Muscle layer of colon (tissue), 2 donors: ENCODE measurements at regions not wholly inside any gene's neighbourhood (a gene's known extent, or its start where the extent isn't known, plus 50 kb on each side); places are given as distances from the start of the nearest gene placed in this dataset.

Experiments
- H3K27ac ChIP-seq: one replicate; pipeline ENCODE4 v1.7.0; 2013; ENCODE audit warnings: low read depth, mild to moderate bottlenecking, low read length, moderate library complexity
- H3K27me3 ChIP-seq, 2 donors: one replicate each; pipeline ENCODE4 v1.7.0; 2013; ENCODE audit warnings: low read length in 2 of 2, mild to moderate bottlenecking in 2 of 2; ENCODE audit not compliant: insufficient read depth in 2 of 2, control insufficient read depth in 1 of 2
- H3K36me3 ChIP-seq: one replicate; pipeline ENCODE4 v1.7.0; 2013; ENCODE audit warnings: mild to moderate bottlenecking, low read length; ENCODE audit not compliant: insufficient read depth
- H3K4me1 ChIP-seq: one replicate; pipeline ENCODE4 v1.7.0; 2013; ENCODE audit warnings: mild to moderate bottlenecking, low read length; ENCODE audit not compliant: insufficient read depth
- H3K4me3 ChIP-seq, 2 donors: one replicate each; pipeline ENCODE4 v1.7.0; 2013; ENCODE audit warnings: low read length in 2 of 2, low read depth in 1 of 2, mild to moderate bottlenecking in 1 of 2, moderate library complexity in 1 of 2
- H3K9ac ChIP-seq: one replicate; pipeline ENCODE4 v1.7.0; 2013; ENCODE audit warnings: low read length
- H3K9me3 ChIP-seq: one replicate; pipeline ENCODE4 v1.7.0; 2013; ENCODE audit warnings: mild to moderate bottlenecking, low read length
- donor health status: abdominal sarcoma.
- donor health status: Adenocarcinoma of cecum.

GRCh38 chr6:134495203-134495889, 177.4 kb upstream of the SGK1 start:
- H3K4me1 ChIP-seq = no peaks in the 10 kb centered on the region
- H3K27ac ChIP-seq = no peak overlapping the region
- H3K27me3 ChIP-seq = no peaks in the 10 kb centered on the region
- no peak overlapping the region for H3K9ac ChIP-seq
- H3K9me3 ChIP-seq = no peaks in the 10 kb centered on the region
- no peaks in the 10 kb centered on the region for H3K36me3 ChIP-seq
- H3K4me3 ChIP-seq = no peak overlapping the region

DNA sequence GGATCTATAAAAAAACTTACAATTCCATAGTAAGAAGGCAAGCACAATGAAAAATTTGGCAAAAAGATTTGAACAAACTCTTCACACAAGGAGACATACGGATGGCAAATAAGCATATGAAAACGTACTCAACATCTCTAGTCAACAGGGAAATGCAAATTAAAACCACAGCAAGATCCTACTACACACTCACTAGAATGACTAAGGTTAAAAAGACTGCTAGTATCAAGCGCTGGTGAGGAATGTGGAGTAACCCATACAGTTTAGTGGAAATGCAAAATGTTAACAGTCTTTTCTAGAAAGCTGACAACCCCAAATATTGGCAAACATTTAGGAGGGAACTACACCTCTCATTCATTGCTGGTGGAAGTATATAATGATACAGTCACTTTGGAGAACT, 175.9 kb upstream of the SGK1 start:
- Histone ChIP-seq H3K9ac (no peak overlapping the region), H3K9me3 (no peaks in the 10 kb centered on the region), H3K4me1 (no peaks in the 10 kb centered on the region), H3K27ac (no peak overlapping the region), H3K4me3 (no peak overlapping the region), H3K27me3 (no peaks in the 10 kb centered on the region), H3K36me3 (no peaks in the 10 kb centered on the region)

GRCh38 chr6:134491477-134491876, 173.6 kb upstream of the SGK1 start:
- H3K27me3 ChIP-seq = no peaks in the 10 kb centered on the region
- no peaks in the 10 kb centered on the region for H3K9me3 ChIP-seq
- H3K4me3 ChIP-seq = no peak overlapping the region
- H3K4me1 ChIP-seq = no peaks in the 10 kb centered on the region
- no peaks in the 10 kb centered on the region for H3K36me3 ChIP-seq
- no peak overlapping the region for H3K9ac ChIP-seq
- H3K27ac ChIP-seq = no peak overlapping the region

GRCh38 chr6:134482593-134483270, 164.8 kb upstream of the SGK1 start:
- Histone ChIP-seq H3K4me1 (no peaks in the 10 kb centered on the region), H3K4me3 (no peak overlapping the region), H3K27me3 (no peaks in the 10 kb centered on the region), H3K9ac (no peak overlapping the region), H3K27ac (no peak overlapping the region), H3K9me3 (no peaks in the 10 kb centered on the region), H3K36me3 (no peaks in the 10 kb centered on the region)

DNA sequence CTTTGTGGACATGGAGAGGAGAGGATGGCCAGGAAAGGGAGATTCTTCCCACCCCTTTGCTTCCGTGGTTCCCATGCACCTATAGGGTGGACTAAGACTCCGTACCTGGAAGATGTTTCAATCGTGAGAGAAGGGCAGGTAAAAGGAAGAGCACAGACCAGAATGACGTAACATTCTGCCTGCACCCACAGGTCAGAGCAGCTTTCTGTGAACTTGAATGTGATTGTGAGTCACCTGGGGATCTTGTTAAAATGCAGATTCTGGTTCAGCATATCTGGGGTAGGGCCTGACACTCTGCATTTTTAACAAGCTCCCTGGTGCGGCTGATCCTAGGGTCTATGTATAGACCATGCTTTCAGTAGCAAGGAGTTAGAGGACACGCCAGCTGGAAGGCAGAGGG, 164.1 kb upstream of the SGK1 start:
- H3K27me3 ChIP-seq = no peaks in the 10 kb centered on the region
- H3K4me3 ChIP-seq = no peak overlapping the region
- H3K4me1 ChIP-seq = no peaks in the 10 kb centered on the region
- no peaks in the 10 kb centered on the region for H3K36me3 ChIP-seq
- H3K9ac ChIP-seq = no peak overlapping the region
- no peaks in the 10 kb centered on the region for H3K9me3 ChIP-seq
- H3K27ac ChIP-seq = no peak overlapping the region

GRCh38 chr6:134480593-134480992, 162.7 kb upstream of the SGK1 start:
- Histone ChIP-seq H3K36me3 (no peaks in the 10 kb centered on the region), H3K4me3 (no peak overlapping the region), H3K27me3 (no peaks in the 10 kb centered on the region), H3K9ac (no peak overlapping the region), H3K9me3 (no peaks in the 10 kb centered on the region), H3K27ac (no peak overlapping the region), H3K4me1 (no peaks in the 10 kb centered on the region)

GRCh38 chr6:134478764-134479399, 161.0 kb upstream of the SGK1 start:
- H3K9ac ChIP-seq = no peak overlapping the region
- H3K9me3 ChIP-seq = no peaks in the 10 kb centered on the region
- H3K27me3 ChIP-seq = no peaks in the 10 kb centered on the region
- no peaks in the 10 kb centered on the region for H3K36me3 ChIP-seq
- H3K4me1 ChIP-seq = no peaks in the 10 kb centered on the region
- H3K4me3 ChIP-seq = no peak overlapping the region
- no peak overlapping the region for H3K27ac ChIP-seq

DNA sequence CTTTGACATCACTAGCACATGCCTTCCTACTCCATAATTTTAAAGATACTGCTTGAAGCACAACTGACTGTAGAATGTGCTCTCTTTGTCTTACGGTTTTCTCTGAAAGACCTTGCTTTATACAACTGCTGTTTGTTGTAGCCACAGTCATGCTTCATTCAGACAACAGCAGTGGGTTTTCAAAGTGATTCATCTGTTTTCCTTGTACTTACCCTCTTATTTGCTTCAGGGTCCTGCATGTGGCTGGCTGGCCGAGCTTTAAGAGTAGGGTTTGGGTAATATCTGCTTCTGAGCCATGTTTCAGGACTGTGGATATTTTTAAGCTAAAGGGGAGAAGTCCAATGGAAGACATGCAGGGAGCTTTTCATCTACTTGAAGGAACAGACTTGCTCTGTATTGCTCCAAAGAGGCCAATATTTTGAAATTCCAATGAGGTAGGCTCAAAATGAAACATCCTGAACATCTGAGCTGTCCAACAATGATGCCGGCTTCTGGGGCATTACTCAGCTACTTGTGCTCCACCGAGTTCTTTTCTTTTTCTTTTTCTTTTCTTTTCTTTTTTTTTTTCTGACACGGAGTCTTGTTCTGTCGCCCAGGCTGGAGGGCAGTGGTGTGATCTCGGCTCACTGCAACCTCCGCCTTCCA, 160.2 kb upstream of the SGK1 start:
- no peak overlapping the region for H3K4me3 ChIP-seq
- H3K9me3 ChIP-seq = no peaks in the 10 kb centered on the region
- no peak overlapping the region for H3K9ac ChIP-seq
- H3K27ac ChIP-seq = no peak overlapping the region
- no peaks in the 10 kb centered on the region for H3K27me3 ChIP-seq
- H3K4me1 ChIP-seq = no peaks in the 10 kb centered on the region
- H3K36me3 ChIP-seq = no peaks in the 10 kb centered on the region

DNA sequence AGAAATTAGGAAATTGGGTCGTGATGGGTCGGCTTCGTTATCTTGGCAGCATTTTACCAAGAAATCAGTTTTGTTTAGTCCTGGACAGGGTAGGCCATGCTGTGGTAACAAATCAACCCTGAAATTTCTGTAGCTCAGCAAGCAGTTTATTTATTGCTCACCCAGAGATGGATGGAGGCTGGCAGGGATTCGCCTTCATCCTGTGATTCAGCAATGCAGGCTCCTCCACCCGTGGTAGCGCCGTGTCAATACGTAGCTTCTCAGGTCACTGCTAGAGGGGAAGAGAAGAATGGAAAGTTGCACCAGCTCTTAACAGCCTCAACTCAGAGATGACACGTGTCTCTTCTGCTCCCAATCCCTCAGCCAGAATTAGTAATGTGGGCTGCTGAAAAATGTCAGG, 157.0 kb upstream of the SGK1 start:
- Histone ChIP-seq H3K9ac (no peak overlapping the region), H3K9me3 (no peaks in the 10 kb centered on the region), H3K27ac (no peak overlapping the region), H3K27me3 (no peaks in the 10 kb centered on the region), H3K36me3 (no peaks in the 10 kb centered on the region), H3K4me1 (no peaks in the 10 kb centered on the region), H3K4me3 (no peak overlapping the region)

- Histone ChIP-seq H3K36me3 (no peaks in the 10 kb centered on the region), H3K4me1 (peaks cover 5% of the 10 kb centered on the region), H3K9ac (no peak overlapping the region), H3K9me3 (no peaks in the 10 kb centered on the region), H3K27ac (no peak overlapping the region), H3K4me3 (no peak overlapping the region), H3K27me3 (no peaks in the 10 kb centered on the region)
These were observed 154.7 kb upstream of the SGK1 start for GRCh38 chr6:134472661-134473060.

DNA sequence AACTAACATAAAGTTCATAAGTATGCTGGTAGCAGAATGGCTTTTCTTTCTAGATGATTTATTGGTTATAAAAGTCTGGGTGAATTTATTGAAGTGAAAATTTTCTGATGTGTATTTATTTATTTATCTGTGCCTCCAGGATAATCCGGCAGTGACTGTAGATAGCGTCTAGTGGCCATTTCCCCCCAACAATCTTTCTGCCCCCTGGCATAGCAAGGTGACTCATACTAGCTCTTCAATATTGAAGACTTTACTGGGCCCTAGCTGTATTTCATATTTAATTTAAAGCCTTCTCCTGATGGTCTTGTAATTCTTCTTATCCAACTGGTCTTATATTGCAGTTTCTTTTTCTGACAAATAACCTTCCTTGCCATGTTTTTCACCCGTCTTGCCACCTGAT, 154.1 kb upstream of the SGK1 start:
- Histone ChIP-seq H3K9me3 (no peaks in the 10 kb centered on the region), H3K27ac (no peak overlapping the region), H3K27me3 (no peaks in the 10 kb centered on the region), H3K4me3 (no peak overlapping the region), H3K4me1 (peaks cover 5% of the 10 kb centered on the region), H3K9ac (no peak overlapping the region), H3K36me3 (no peaks in the 10 kb centered on the region)
